Left kidney (tissue), 1 donor: ENCODE measurements at regions not wholly inside any gene's neighbourhood (a gene's known extent, or its start where the extent isn't known, plus 50 kb on each side); places are given as distances from the start of the nearest gene placed in this dataset.
A peak's percentile ranks its signal among the peaks of the same experiment; 100 is the strongest.
"Not testable (repeated sequence)": the region's sequence is repeated elsewhere in the genome, so short reads cannot be mapped to it uniquely, and the experiment has no call there.

Source experiments
- DNase-seq: peaks from one replicate; pipeline ENCODE4 v3.0.0-alpha.2; 2013

- DNase-seq = no peak
Measured at GRCh38 chr5:18240971-18241370, 606.7 kb downstream of the TAF11L14 start.

GRCh38 chr5:18243846-18244245 is 609.6 kb downstream of the TAF11L14 start:
- no peak for DNase-seq

- DNase-seq = no peak
Measured at GRCh38 chr5:18244309-18244708, 610.0 kb downstream of the TAF11L14 start.

- no peak for DNase-seq
Measured at GRCh38 chr5:18252559-18252958, 618.3 kb downstream of the TAF11L14 start.

- no peak for DNase-seq
Measured at GRCh38 chr5:18264126-18264882, 630.0 kb downstream of the TAF11L14 start.

GRCh38 chr5:18270635-18271338 is 636.5 kb downstream of the TAF11L14 start:
- no peak for DNase-seq

- DNase-seq = no peak
Measured at GRCh38 chr5:18276939-18277338, 642.7 kb downstream of the TAF11L14 start.

GRCh38 chr5:18281947-18282581 is 647.8 kb downstream of the TAF11L14 start:
- peak; percentile 36 for DNase-seq

GRCh38 chr5:18285257-18285656 is 651.0 kb downstream of the TAF11L14 start:
- DNase-seq = no peak

GRCh38 chr5:18292146-18292545 is 657.9 kb downstream of the TAF11L14 start:
- DNase-seq = no peak

- DNase-seq = not testable (repeated sequence)
Measured at GRCh38 chr5:18295696-18296095, 661.4 kb downstream of the TAF11L14 start.

GRCh38 chr5:18299166-18299565 is 664.9 kb downstream of the TAF11L14 start:
- no peak for DNase-seq

GRCh38 chr5:18305288-18305924 is 671.1 kb downstream of the TAF11L14 start:
- peak; percentile 31 for DNase-seq

GRCh38 chr5:18311266-18311665 is 677.0 kb downstream of the TAF11L14 start:
- no peak for DNase-seq

GRCh38 chr5:18312016-18312415 is 677.8 kb downstream of the TAF11L14 start:
- no peak for DNase-seq

GRCh38 chr5:18314192-18314778 is 680.0 kb downstream of the TAF11L14 start:
- DNase-seq = no peak

- no peak for DNase-seq
Measured at GRCh38 chr5:18321262-18321942, 687.1 kb downstream of the TAF11L14 start.

- DNase-seq = no peak
Measured at GRCh38 chr5:18323891-18324290, 689.6 kb downstream of the TAF11L14 start.

GRCh38 chr5:18325431-18325830 is 691.2 kb downstream of the TAF11L14 start:
- DNase-seq = no peak

GRCh38 chr5:18329328-18329727 is 695.1 kb downstream of the TAF11L14 start:
- peak; percentile 43 for DNase-seq

GRCh38 chr5:18333841-18334240 is 699.6 kb downstream of the TAF11L14 start:
- no peak for DNase-seq

GRCh38 chr5:18334949-18335348 is 700.7 kb downstream of the TAF11L14 start:
- no peak for DNase-seq
